GM19467 (cell line): ENCODE measurements at regions not wholly inside any gene's neighbourhood (a gene's known extent, or its start where the extent isn't known, plus 50 kb on each side); places are given as distances from the start of the nearest gene placed in this dataset.
"Not testable (repeated sequence)": the region's sequence is repeated elsewhere in the genome, so short reads cannot be mapped to it uniquely, and the experiment has no call there.

Source experiments
- ATAC-seq: cut with Tn5 transposase; IDR thresholded peaks from one replicate; pipeline ENCODE4 v1.9.1; 2021; ENCODE audit warnings: mild to moderate bottlenecking, moderate library complexity; ENCODE audit not compliant: unreplicated experiment

GRCh38 chr7:12827219-12827821 lies 139.9 kb downstream of the ARL4A start:
- ATAC-seq: no peak

DNA sequence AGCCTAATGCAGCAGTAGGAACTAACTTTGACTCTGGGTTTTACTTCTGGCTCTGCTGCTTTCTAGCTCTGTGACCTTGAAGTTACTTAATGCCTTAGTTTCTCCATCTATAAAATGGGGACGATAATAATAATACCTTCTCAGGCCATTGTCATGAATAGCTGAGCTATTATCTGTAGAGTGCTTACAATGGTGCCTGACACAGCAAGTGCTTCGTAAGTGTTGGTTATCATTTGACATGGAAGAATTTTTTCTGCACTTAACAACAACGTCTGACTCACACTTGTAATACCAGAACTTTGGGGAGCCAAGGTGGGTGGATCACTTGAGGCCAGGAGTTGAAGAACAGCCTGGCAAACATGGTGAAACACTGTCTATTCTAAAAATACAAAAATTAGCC lies 140.5 kb downstream of the ARL4A start:
- no peak for ATAC-seq

- ATAC-seq: no peak
Measured at GRCh38 chr7:12831024-12831423, 143.6 kb downstream of the ARL4A start.

DNA sequence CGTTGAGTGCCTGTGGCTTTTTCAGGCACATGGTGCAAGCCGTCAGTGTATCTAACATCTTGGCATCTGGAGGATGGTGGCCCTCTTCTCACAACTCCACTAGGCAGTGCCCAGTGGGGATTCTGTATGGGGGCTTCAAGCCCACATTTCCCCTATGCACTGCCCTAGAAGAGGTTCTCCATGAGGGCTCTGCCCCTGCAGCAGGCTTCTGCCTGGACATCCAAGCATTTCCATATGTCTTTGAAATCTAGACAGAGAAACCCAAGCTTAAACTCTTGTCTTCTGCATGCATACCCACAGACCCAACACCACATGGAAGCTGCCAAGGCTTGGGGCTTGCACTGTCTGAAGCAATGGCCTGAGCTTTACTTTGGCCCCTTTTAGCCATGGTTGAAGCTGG lies 146.4 kb downstream of the ARL4A start:
- no peak for ATAC-seq

DNA sequence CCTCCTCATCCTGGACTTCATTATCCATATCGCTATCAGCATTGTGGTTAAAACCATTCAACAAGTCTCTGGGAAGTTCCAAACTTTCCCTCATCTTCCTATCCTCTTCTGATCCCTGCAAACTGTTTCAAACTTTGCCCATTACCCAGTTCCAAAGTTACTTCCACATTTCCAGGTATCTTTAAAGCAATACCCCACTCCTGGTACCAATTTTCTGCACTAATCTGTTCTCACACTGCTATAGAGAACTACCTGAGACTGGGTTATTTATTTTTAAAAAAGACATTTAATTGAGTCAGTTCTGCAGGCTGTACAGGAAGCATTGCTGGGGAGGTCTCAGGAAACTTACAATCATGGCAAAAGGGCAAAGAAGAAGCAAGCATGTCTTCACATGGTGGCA lies 147.3 kb downstream of the ARL4A start:
- ATAC-seq: no peak

- no peak for ATAC-seq
Measured at GRCh38 chr7:12839508-12840153, 152.2 kb downstream of the ARL4A start.

DNA sequence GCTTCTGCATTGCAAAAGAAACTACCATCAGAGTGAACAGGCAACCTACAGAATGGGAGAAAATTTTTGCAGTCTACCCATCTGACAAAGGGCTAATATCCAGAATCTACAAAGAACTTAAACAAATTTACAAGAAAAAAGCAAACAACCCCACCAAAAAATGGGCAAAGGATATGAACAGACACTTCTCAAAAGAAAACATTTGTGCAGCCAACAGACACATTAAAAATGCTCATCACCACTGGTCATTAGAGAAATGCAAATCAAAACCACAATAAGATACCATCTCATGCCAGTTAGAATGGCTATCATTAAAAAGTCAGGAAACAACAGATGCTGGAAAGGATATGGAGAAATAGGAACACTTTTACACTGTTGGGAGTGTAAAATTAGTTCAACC lies 157.3 kb downstream of the ARL4A start:
- not testable (repeated sequence) for ATAC-seq

- ATAC-seq: no peak
Measured at GRCh38 chr7:12847001-12847400, 159.6 kb downstream of the ARL4A start.

GRCh38 chr7:12851142-12851541 lies 163.7 kb downstream of the ARL4A start:
- ATAC-seq: no peak

DNA sequence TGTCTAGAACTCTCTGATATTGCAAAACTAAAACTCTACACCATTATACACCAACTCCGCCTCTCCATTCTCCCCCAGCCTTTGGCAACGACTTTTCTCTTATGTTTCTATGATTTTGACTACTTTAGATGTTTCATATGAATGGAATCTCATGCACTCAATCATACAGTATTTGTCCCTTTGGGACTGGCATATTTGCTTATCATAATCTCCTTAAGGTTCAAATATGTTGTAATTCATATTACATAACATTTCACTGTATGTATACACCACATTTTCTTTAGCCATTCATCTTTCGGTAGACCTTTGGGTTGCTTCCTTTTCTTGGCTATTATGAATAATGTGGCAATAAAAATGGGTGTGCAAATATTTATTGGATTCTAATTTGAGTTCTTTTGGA lies 164.4 kb downstream of the ARL4A start:
- no peak for ATAC-seq

- no peak for ATAC-seq
Measured at GRCh38 chr7:12855036-12855435, 167.6 kb downstream of the ARL4A start.

DNA sequence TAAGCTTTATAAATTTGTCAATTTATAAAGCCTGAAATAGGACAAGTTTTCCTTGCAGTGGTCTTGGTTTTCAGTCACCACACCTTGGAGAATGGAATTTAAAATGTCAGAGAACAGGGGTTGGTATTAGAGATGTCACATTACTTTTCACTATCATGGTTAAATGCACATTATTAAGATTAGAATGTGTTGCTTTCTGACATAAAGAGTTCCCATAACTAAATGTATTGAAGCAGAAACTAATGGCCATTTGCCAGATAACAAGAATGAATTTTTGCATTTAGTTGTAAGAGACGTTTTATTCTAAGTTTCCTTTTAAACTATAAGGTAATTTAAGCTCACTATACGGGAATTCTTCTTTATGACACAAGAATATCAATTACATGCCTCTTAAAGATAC lies 172.3 kb downstream of the ARL4A start:
- ATAC-seq: no peak

GRCh38 chr7:12861070-12861469 lies 173.6 kb downstream of the ARL4A start:
- no peak for ATAC-seq

GRCh38 chr7:12862146-12862545 lies 174.7 kb downstream of the ARL4A start:
- ATAC-seq: no peak

- ATAC-seq: no peak
Measured at GRCh38 chr7:12864470-12865046, 177.1 kb downstream of the ARL4A start.

GRCh38 chr7:12865593-12865992 lies 178.2 kb downstream of the ARL4A start:
- no peak for ATAC-seq

DNA sequence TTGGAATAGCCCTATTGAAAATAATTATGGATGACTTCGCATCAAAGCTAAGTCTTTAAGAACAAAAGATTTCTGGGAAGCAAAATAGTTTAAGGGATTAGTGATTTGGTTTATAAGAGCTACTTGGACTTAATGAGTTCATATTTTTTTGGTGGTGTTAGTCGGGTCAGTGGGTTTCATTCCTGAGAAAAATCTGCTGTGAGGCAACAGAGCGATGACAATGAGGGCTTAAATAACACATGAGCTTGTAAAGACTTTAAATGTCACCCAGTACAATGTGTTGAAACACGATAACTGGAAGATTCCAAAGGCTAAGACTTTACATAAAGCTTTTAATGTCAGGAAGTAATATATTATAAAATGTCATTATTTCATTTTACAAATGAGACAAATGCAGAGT lies 178.8 kb downstream of the ARL4A start:
- no peak for ATAC-seq

DNA sequence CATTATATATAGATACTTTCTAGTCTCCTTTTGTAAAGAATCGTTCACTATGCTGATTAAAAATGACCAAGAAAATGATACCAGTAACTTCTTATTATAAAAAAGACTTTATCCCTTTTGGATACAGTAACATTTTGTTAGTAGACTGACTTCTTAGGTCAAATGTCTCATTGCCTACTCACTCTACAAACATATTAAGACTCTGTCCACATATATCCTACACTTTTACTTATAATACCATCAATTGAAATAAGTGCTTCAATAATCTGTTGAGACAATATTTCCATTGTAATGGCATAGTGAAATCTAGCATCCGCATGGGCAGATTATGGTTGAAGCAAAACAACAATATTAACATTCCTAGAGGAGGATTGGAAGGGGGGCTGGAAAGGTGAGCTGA lies 180.6 kb downstream of the ARL4A start:
- no peak for ATAC-seq

DNA sequence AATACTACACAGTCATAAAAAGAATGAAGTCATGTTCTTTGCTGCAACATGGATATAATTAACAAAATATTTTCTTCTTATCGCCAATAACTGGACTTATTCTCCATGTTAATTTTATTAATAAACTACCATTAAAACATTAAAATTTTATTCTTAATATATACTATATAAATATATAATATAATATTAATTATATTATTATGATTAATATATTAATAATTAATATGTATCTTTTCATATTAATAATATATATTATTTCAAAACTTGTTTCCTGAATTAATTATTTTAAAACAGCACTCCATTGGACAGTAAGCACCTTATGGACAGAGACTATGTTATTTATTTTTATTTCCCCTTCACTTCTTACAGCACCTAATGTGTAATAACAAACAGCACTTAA lies 182.8 kb downstream of the ARL4A start:
- no peak for ATAC-seq

DNA sequence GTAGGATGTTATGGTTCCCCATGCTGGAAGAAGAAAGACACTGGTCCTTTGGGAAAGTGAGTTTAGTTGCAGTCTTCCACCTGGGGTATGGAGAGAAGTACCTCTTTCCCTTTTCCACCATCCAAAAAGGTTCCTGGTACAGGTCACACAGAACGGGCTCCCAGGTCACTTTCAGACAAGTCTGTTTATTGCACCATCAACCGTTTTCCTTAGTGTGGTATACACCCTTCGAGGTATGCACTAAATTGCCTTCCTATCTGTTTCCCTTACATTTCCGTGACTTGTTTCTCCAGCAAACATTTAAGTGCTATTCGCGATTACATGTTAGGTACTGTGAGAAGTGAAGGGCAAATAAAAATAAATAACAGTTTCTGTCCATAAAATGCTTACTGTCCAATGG lies 185.1 kb downstream of the ARL4A start:
- no peak for ATAC-seq

DNA sequence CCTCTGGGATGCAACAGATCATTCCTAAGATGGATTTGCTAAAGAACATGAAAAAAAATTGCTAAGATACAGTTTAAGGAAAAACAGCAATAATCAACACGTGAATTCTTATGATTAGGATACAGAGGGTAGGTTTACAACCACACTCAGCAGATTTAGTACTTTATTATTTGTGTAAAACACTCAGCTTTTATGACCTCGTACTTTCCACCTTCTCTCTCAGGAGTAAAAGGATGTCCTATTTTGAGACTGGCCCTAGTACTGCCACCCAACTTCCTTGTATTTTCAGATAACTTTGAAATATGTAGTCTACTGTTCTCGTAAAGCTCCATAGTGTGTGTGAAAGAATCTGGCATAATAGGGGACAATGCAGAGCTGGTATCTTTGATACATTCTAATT lies 186.1 kb downstream of the ARL4A start:
- ATAC-seq: no peak

DNA sequence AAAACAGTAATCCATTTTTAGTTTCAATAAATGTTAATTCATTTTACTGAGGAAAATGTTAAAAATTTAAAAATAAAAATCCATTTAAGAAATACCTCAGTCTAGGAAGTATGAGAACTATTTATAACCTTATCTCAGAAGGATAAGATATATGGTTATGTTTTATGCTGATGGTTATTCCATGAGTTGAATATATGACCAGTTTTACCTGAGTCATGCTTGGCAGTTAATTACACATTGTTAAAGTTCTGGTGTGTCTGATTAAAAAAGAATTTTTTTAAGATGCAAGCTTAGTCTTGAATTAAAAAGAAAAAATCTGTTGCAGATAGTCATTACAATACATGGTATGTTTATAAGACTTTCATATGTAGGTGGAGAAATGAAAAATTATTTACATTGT lies 191.7 kb downstream of the ARL4A start:
- ATAC-seq: no peak

DNA sequence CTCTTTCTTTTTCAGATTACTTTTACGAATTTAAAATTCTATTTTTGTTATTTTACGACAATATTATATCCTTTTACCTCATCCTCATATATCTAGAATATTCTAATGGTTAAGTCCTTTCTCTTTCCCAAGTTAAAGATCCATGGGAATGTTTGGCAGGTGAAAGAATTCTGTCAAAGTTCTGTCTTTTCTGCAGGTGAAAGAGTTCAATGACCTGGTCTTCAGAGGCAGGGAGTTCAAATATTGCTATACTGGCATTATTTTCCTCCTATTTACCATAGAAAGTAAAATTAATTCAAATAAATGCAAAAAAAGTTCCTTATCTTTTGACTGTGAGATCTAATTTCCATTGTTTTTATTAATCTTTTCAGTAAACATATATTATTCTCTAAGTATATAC lies 194.3 kb downstream of the ARL4A start:
- ATAC-seq: no peak
